ENCODE measurements at regions not wholly inside any gene's neighbourhood (a gene's known extent, or its start where the extent isn't known, plus 50 kb on each side); places are given as distances from the start of the nearest gene placed in this dataset.

DNA sequence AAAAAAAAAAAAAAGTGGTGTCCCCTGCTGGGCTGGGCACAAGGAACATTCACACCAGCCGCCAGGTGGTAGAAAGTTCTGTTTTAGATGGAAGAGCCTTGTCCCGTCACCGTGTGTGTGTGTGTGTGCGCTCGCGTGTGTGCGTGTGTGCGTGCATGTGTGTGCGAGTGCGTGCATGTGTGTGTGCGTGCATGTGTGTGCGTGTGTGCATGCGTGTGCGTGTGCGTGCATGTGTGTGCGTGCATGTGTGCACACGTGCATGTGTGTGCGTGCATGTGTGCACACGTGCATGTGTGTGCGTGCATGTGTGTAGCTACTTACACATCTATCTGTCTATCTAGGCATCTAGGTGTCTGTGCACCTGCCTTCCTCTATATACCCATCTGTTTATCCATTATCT lies 491.7 kb downstream of the NPHP4 start:
- TF ChIP-seq CEBPB (IDR thresholded peaks at IDR 0.05) (no peak), TEAD4 (IDR thresholded peaks at IDR 0.05) (no peak), EGR1 (IDR thresholded peaks at IDR 0.05) (no peak), YY1 (IDR thresholded peaks at IDR 0.05; ENCODE audit: low read depth) (no peak), FOXM1 (IDR thresholded peaks at IDR 0.05; ENCODE audit: borderline replicate concordance, low read depth) (no peak), TCF12 (IDR thresholded peaks at IDR 0.05; ENCODE audit: low read depth) (no peak), ZBTB7A (IDR thresholded peaks at IDR 0.05; ENCODE audit: low read depth) (no peak), USF1 (IDR thresholded peaks at IDR 0.05) (no peak), EP300 (IDR thresholded peaks at IDR 0.05; ENCODE audit: borderline replicate concordance) (no peak), RAD21 (IDR thresholded peaks at IDR 0.05; ENCODE audit: low read depth) (no peak), CREB1 (IDR thresholded peaks at IDR 0.05; ENCODE audit: low read depth) (no peak), NFIC (IDR thresholded peaks at IDR 0.05) (no peak)
- TF ChIP-seq, protein P1, sequence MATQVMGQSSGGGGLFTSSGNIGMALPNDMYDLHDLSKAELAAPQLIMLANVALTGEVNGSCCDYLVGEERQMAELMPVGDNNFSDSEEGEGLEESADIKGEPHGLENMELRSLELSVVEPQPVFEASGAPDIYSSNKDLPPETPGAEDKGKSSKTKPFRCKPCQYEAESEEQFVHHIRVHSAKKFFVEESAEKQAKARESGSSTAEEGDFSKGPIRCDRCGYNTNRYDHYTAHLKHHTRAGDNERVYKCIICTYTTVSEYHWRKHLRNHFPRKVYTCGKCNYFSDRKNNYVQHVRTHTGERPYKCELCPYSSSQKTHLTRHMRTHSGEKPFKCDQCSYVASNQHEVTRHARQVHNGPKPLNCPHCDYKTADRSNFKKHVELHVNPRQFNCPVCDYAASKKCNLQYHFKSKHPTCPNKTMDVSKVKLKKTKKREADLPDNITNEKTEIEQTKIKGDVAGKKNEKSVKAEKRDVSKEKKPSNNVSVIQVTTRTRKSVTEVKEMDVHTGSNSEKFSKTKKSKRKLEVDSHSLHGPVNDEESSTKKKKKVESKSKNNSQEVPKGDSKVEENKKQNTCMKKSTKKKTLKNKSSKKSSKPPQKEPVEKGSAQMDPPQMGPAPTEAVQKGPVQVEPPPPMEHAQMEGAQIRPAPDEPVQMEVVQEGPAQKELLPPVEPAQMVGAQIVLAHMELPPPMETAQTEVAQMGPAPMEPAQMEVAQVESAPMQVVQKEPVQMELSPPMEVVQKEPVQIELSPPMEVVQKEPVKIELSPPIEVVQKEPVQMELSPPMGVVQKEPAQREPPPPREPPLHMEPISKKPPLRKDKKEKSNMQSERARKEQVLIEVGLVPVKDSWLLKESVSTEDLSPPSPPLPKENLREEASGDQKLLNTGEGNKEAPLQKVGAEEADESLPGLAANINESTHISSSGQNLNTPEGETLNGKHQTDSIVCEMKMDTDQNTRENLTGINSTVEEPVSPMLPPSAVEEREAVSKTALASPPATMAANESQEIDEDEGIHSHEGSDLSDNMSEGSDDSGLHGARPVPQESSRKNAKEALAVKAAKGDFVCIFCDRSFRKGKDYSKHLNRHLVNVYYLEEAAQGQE (IDR thresholded peaks at IDR 0.05; ENCODE audit: low read depth), result no peak

- TF ChIP-seq, protein P1 (IDR thresholded peaks at IDR 0.05; ENCODE audit: low read depth), result no peak
- no peak for TF ChIP-seq EP300 (IDR thresholded peaks at IDR 0.05; ENCODE audit: borderline replicate concordance)
- TF ChIP-seq CEBPB (IDR thresholded peaks at IDR 0.05), result no peak
- no peak for TF ChIP-seq RAD21 (IDR thresholded peaks at IDR 0.05; ENCODE audit: low read depth)
- TF ChIP-seq NFIC (IDR thresholded peaks at IDR 0.05), result no peak
- TF ChIP-seq USF1 (IDR thresholded peaks at IDR 0.05), result no peak
- TF ChIP-seq TEAD4 (IDR thresholded peaks at IDR 0.05), result no peak
- TF ChIP-seq CREB1 (IDR thresholded peaks at IDR 0.05; ENCODE audit: low read depth), result no peak
- TF ChIP-seq MAX (IDR thresholded peaks at IDR 0.05), result no peak
- no peak for TF ChIP-seq TAF1 (IDR thresholded peaks at IDR 0.05; ENCODE audit: low read depth)
- TF ChIP-seq EGR1 (IDR thresholded peaks at IDR 0.05), result no peak
- TF ChIP-seq TCF12 (IDR thresholded peaks at IDR 0.05; ENCODE audit: low read depth), result no peak
- no peak for TF ChIP-seq YY1 (IDR thresholded peaks at IDR 0.05; ENCODE audit: low read depth)
These were observed 494.7 kb downstream of the NPHP4 start for GRCh38 chr1:5497503-5497902.

DNA sequence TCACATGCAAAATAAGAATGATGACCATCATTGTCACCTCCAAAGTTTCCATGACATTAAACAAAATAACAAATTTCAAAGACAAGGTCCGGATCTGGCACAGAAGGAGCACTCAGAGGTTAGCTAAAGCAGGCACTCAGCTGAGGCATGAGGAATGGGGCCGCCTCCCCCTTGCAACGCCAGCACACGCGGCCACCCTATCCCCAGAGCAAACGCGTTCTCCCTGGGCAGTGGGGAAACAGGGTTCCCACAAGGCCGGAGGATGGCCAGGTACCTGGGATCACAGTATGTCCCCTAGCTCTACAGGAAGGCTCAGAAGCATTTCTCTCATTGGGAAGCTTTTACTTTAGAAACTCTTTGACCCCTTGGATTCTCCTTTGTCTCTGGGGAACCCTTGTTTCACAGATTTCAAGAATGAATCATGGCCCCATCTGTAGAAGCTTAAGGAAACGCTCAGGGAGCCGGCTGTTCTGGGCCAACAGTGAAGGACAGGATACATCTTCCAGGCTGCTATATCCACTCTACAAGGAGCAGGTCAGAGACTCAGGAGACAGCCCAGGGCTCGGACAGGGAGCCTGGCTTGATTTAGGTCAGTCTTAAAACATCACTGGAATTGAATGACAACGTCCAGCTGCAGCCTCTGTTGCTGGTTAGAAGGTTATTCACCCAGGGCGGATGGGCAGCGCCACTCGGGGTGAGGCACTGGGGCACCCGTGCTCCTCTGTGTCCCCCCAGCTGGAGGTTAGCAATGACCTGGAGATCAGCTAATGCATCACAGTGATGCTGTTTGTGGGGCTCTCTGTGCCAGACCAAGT lies 496.4 kb downstream of the NPHP4 start:
- TF ChIP-seq RAD21 (IDR thresholded peaks at IDR 0.05; ENCODE audit: low read depth), result no peak
- TF ChIP-seq EP300 (IDR thresholded peaks at IDR 0.05; ENCODE audit: borderline replicate concordance), result no peak
- TF ChIP-seq CREB1 (IDR thresholded peaks at IDR 0.05; ENCODE audit: low read depth), result no peak
- no peak for TF ChIP-seq TEAD4 (IDR thresholded peaks at IDR 0.05)
- TF ChIP-seq TCF12 (IDR thresholded peaks at IDR 0.05; ENCODE audit: low read depth), result no peak
- TF ChIP-seq USF1 (IDR thresholded peaks at IDR 0.05), result no peak
- TF ChIP-seq YY1 (IDR thresholded peaks at IDR 0.05; ENCODE audit: low read depth), result no peak
- TF ChIP-seq MAX (IDR thresholded peaks at IDR 0.05), result no peak
- no peak for TF ChIP-seq EGR1 (IDR thresholded peaks at IDR 0.05)
- TF ChIP-seq FOXM1 (IDR thresholded peaks at IDR 0.05; ENCODE audit: borderline replicate concordance, low read depth), result no peak
- no peak for TF ChIP-seq ZBTB7A (IDR thresholded peaks at IDR 0.05; ENCODE audit: low read depth)
- TF ChIP-seq TAF1 (IDR thresholded peaks at IDR 0.05; ENCODE audit: low read depth), result no peak
- TF ChIP-seq, protein P1 (IDR thresholded peaks at IDR 0.05; ENCODE audit: low read depth), result no peak
- no peak for TF ChIP-seq CEBPB (IDR thresholded peaks at IDR 0.05)
- no peak for TF ChIP-seq NFIC (IDR thresholded peaks at IDR 0.05)

All from Ishikawa (cell line).